ENCODE measurements at regions not wholly inside any gene's neighbourhood (a gene's known extent, or its start where the extent isn't known, plus 50 kb on each side); places are given as distances from the start of the nearest gene placed in this dataset.

- no peak for TF ChIP-seq CTCF (IDR thresholded peaks at IDR 0.05 in 2 of 3, conservative IDR thresholded peaks at IDR 0.05 in 1 of 3; ENCODE audit: control insufficient read depth in 2 of 3, extremely low read depth in 1 of 3, insufficient read depth in 1 of 3, low read depth in 3 of 3, low read length in 3 of 3)
- TF ChIP-seq MAX (IDR thresholded peaks at IDR 0.05; ENCODE audit: low read depth, low read length): no peak
- no peak for TF ChIP-seq POLR2AphosphoS5 (IDR thresholded peaks at IDR 0.05; ENCODE audit: low read length)
- no peak for TF ChIP-seq POLR2A (IDR thresholded peaks at IDR 0.05; ENCODE audit: low read depth, low read length)
- no peak for TF ChIP-seq SUZ12 (IDR thresholded peaks at IDR 0.05; ENCODE audit: unreplicated experiment)
- no peak for TF ChIP-seq SIN3A (IDR thresholded peaks at IDR 0.05; ENCODE audit: low read depth, low read length)
- no peak for TF ChIP-seq NFIC (IDR thresholded peaks at IDR 0.05; ENCODE audit: low read depth, low read length)
- no peak for TF ChIP-seq POU2F2 (IDR thresholded peaks at IDR 0.05; ENCODE audit: borderline replicate concordance, low read depth, low read length)
- TF ChIP-seq TAF1 (IDR thresholded peaks at IDR 0.05; ENCODE audit: borderline replicate concordance, low read depth, low read length): no peak
Observed at GRCh38 chr5:83839256-83839655, 118.6 kb upstream of the HAPLN1 start.
